SK-N-SH (cell line): ENCODE measurements at regions not wholly inside any gene's neighbourhood (a gene's known extent, or its start where the extent isn't known, plus 50 kb on each side); places are given as distances from the start of the nearest gene placed in this dataset.
"Not testable (repeated sequence)": the region's sequence is repeated elsewhere in the genome, so short reads cannot be mapped to it uniquely, and the experiment has no call there.

Experiments
- FOSL2 ChIP-seq: IDR thresholded peaks from 2 replicates; pipeline ENCODE4 v1.4.0; 2012; ENCODE audit warnings: low read depth, mild to moderate bottlenecking, moderate library complexity, borderline replicate concordance
- POLR2AphosphoS5 ChIP-seq: IDR thresholded peaks from 2 replicates; pipeline ENCODE4 v1.6.1; 2012; ENCODE audit warnings: low read depth, low read length
- RXRA ChIP-seq: IDR thresholded peaks from 2 replicates; pipeline ENCODE4 v1.4.0; 2012; ENCODE audit warnings: low read depth, mild to moderate bottlenecking, borderline replicate concordance
- SIN3A ChIP-seq: IDR thresholded peaks from 2 replicates; pipeline ENCODE4 v1.6.1; 2012; ENCODE audit warnings: low read depth, mild to moderate bottlenecking, low read length, moderate library complexity, borderline replicate concordance
- TEAD4 ChIP-seq: IDR thresholded peaks from 2 replicates; pipeline ENCODE4 v1.4.0; 2012; ENCODE audit warnings: mild to moderate bottlenecking, borderline replicate concordance; ENCODE audit not compliant: insufficient read depth
- TF ChIP-seq, protein P1 (sequence below): fragments of 200-600 bp; sonication (generic); IDR thresholded peaks from 2 replicates; pipeline ENCODE4 v1.6.1; 2017; ENCODE audit warnings: antibody characterized with exemption, mild to moderate bottlenecking, moderate library complexity

DNA sequence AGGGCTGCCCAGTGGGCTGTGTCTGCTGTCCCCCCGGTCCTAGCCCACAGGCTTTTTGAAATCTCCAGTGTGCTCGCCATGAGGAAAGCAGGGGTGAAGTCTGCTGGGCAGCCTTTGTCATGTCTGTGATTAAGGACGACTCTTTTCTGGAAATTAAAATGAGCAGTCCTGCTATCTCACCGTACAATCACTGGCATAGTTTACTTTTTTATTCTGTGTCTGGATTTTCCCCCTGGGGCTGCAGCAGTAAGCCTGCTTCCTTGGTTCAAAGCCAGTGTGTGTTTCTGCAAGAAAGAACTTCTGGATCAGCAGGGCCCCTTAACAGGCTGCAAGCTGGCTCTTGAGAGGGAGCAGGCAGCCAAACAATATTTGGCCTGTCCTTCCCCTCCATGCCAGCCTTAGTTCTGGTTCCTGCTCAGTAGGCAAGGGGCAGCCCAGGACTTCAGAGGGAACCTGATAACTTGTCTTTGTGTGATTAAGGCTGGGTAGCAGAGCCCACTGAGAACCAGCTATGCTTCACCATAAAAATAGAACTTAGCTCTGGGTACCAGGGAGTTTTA, 310.1 kb upstream of the PLGLB2 start:
- TF ChIP-seq POLR2AphosphoS5, RXRA, SIN3A, FOSL2, TEAD4: not testable (repeated sequence)
- TF ChIP-seq, protein P1, sequence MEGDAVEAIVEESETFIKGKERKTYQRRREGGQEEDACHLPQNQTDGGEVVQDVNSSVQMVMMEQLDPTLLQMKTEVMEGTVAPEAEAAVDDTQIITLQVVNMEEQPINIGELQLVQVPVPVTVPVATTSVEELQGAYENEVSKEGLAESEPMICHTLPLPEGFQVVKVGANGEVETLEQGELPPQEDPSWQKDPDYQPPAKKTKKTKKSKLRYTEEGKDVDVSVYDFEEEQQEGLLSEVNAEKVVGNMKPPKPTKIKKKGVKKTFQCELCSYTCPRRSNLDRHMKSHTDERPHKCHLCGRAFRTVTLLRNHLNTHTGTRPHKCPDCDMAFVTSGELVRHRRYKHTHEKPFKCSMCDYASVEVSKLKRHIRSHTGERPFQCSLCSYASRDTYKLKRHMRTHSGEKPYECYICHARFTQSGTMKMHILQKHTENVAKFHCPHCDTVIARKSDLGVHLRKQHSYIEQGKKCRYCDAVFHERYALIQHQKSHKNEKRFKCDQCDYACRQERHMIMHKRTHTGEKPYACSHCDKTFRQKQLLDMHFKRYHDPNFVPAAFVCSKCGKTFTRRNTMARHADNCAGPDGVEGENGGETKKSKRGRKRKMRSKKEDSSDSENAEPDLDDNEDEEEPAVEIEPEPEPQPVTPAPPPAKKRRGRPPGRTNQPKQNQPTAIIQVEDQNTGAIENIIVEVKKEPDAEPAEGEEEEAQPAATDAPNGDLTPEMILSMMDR = not testable (repeated sequence)
